Astrocyte of the spinal cord (primary cell): ENCODE measurements at regions not wholly inside any gene's neighbourhood (a gene's known extent, or its start where the extent isn't known, plus 50 kb on each side); places are given as distances from the start of the nearest gene placed in this dataset.

Source experiments
- DNase-seq: peaks from one replicate; pipeline ENCODE4 v3.0.0; 2011; ENCODE audit warnings: low read depth, low spot score
- H3K4me3 ChIP-seq: 2 replicates; pipeline ENCODE4 v1.5.1; 2011; ENCODE audit warnings: low read depth, mild to moderate bottlenecking, low read length, moderate library complexity
- in situ Hi-C: cut with HindIII; loops from 2 replicates; pipeline ENCODE4 v1.10.0; 2017; ENCODE audit warnings: low sequenced_read_pairs
- TF ChIP-seq, protein P1 (sequence below): IDR thresholded peaks from 2 replicates; pipeline ENCODE4 v1.5.1; 2012; ENCODE audit warnings: low read depth, mild to moderate bottlenecking, low read length, inconsistent platforms

DNA sequence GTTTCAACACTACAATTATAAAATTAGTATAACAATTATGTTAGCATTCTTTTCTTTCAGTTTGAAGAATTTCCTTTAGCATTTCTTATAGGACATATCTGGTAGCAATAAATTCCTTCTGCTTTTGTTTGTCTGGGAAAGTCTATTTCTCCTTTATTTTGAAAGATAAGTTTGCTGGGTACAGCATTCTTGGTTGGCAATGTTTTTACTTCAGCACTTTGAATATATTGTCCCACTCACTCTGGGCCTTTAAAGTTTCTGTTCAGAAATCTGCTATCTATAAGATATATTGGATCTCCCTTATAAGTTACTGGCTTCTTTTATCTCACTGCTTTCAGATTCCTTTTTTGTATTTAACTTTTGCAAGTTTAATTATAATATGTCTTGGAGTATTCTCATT, 222.1 kb downstream of the PARM1 start:
- no peak overlapping the region for H3K4me3 ChIP-seq
- TF ChIP-seq, protein P1, sequence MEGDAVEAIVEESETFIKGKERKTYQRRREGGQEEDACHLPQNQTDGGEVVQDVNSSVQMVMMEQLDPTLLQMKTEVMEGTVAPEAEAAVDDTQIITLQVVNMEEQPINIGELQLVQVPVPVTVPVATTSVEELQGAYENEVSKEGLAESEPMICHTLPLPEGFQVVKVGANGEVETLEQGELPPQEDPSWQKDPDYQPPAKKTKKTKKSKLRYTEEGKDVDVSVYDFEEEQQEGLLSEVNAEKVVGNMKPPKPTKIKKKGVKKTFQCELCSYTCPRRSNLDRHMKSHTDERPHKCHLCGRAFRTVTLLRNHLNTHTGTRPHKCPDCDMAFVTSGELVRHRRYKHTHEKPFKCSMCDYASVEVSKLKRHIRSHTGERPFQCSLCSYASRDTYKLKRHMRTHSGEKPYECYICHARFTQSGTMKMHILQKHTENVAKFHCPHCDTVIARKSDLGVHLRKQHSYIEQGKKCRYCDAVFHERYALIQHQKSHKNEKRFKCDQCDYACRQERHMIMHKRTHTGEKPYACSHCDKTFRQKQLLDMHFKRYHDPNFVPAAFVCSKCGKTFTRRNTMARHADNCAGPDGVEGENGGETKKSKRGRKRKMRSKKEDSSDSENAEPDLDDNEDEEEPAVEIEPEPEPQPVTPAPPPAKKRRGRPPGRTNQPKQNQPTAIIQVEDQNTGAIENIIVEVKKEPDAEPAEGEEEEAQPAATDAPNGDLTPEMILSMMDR, result no peak
- in situ Hi-C loops, result no loop called here
- DNase-seq, result no peak

DNA sequence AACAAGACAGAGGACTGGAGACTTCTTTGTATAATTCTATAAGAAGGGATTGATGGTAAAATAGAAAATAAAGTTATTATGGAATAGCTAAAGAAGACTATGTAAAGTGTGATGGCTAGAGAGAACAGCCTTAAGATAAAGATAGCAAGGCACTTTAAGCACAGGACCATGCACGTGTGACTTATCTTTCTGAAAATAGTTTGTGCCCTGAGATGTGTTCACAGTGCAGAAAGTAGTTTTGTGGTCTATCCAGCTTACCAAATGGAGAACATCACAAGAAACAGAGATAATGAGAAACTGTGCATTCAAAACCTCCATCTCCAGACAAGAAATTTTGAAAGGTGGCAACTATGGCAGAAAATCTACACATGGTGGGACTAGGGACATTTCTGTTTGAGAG, 213.3 kb downstream of the PARM1 start:
- no peak overlapping the region for H3K4me3 ChIP-seq
- TF ChIP-seq, protein P1, result no peak
- DNase-seq, result no peak
- in situ Hi-C loops, result no loop called here

DNA sequence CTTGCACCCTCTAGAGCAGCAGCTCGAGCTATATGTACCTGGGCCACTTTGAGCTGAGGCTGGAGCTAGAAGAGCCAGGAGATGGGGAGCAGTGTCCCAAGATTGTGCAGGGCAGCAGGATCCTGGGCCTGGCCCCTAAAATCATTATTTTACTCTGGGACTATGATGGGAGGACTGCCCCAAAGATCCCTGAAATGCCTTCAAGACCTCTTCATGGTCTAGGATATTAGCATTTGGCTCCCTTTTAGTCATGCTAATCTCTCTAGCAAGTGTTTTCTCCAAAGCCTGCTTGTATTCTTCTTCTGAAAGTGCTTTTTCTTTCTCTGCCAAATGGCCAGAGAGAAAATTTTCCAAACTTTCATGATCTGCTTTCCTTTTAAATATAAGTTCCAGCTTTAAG, 211.6 kb downstream of the PARM1 start:
- TF ChIP-seq, protein P1, result no peak
- no peak for DNase-seq
- in situ Hi-C loops, result no loop called here
- no peak overlapping the region for H3K4me3 ChIP-seq

DNA sequence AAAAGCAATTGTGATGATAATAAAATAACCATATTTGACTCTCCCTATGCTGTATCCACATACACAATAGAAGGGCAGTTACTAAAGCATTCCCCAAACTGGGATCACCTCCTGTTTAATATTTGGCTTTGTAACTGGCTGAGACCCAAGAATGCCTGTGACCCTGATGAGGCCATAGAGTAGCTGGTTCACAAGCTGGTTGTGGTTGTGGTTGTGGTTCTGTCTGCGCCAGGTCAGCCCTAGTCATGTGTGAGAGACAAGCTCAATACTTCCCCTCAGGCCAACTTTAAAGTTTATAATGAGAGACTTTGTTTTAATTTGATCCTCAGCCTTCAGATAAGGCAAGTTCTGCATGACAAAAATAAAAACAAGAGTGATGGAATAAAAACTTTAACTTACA, 209.9 kb downstream of the PARM1 start:
- no peak overlapping the region for H3K4me3 ChIP-seq
- TF ChIP-seq, protein P1, result no peak
- in situ Hi-C loops, result no loop called here
- DNase-seq, result no peak

DNA sequence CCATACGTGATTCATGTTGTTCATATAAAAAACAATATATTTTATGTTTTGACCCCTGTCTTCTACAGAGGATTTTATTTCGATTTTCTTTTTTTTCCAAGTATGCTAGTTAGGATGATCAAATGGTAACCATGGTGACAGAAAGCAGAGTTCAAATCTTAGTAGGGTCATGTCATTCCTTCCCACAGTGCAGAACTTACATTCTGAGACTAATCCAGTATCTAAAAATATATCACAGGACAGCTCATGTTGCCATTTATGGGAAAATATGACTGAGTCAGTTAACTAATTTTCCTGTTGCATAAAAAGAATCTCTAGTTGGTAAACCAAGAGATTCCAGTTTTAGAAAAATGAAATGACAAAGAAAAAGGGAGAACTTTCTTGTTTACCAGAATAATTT, 209.5 kb downstream of the PARM1 start:
- TF ChIP-seq, protein P1, result no peak
- in situ Hi-C loops, result no loop called here
- H3K4me3 ChIP-seq, result no peak overlapping the region
- no peak for DNase-seq

DNA sequence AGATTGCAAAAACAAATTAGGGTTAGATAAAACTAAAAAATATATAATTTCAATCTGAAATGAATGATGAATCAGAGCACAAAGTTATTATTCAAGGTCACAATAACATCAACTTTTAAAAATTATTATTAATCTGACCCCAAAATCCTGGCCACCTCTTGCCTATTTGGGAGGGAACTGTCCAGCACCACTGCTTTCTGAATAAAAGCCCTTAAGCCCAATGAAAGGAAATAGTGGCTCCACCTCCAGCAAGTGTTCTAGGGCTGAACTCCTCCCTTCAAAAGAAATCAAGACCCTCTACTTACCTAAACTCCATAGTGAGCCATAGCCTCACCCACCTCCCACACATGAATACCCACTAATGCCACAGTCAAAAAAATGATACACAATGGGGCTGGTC, 208.2 kb downstream of the PARM1 start:
- in situ Hi-C loops, result no loop called here
- no peak for DNase-seq
- H3K4me3 ChIP-seq, result no peak overlapping the region
- TF ChIP-seq, protein P1, result no peak

DNA sequence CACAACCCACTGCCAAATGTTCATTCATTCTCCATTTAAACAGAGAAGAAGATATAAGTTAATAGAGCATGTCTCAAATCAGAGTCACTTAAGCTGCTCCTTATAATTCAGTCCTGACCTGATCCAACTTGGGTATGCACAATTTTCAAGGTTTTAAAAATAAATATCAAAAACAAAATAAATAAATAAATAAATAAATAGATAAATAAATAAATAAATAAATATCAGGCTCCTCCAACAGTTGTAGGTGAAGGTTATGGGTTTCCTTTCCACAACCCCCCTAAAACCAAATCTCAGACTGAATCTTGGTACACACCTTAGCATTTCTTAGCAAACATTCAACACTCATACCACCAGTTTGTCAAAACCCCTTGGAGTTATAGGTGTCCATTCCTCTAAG, 204.4 kb downstream of the PARM1 start:
- in situ Hi-C loops, result no loop called here
- TF ChIP-seq, protein P1, result no peak

More for the DNA sequence above, 204.4 kb downstream of the PARM1 start:
- no peak for DNase-seq
- no peak overlapping the region for H3K4me3 ChIP-seq
